Duodenal mucosa (tissue), 2 donors: ENCODE measurements at regions not wholly inside any gene's neighbourhood (a gene's known extent, or its start where the extent isn't known, plus 50 kb on each side); places are given as distances from the start of the nearest gene placed in this dataset.
"Not testable (repeated sequence)": the region's sequence is repeated elsewhere in the genome, so short reads cannot be mapped to it uniquely, and the experiment has no call there.

ENCODE experiments used
- H3K27ac ChIP-seq: one replicate; pipeline ENCODE4 v1.7.0; 2013; ENCODE audit warnings: low read depth, low read length
- H3K27me3 ChIP-seq, 2 donors: one replicate each; pipeline ENCODE4 v1.7.0; 2013; ENCODE audit warnings: low read length in 2 of 2, control low read depth in 1 of 2; ENCODE audit not compliant: insufficient read depth in 2 of 2, control insufficient read depth in 1 of 2
- H3K36me3 ChIP-seq, 2 donors: one replicate each; pipeline ENCODE4 v1.7.0; 2013; ENCODE audit warnings: low read length in 2 of 2, control low read depth in 1 of 2; ENCODE audit not compliant: insufficient read depth in 2 of 2, control insufficient read depth in 1 of 2
- H3K4me1 ChIP-seq, 2 donors: one replicate each; pipeline ENCODE4 v1.7.0; 2013; ENCODE audit warnings: low read length in 2 of 2, control low read depth in 1 of 2; ENCODE audit not compliant: insufficient read depth in 2 of 2, control insufficient read depth in 1 of 2
- H3K4me3 ChIP-seq, 2 donors: one replicate each; pipeline ENCODE4 v1.7.0; 2013; ENCODE audit warnings: low read length in 2 of 2, low read depth in 1 of 2
- H3K9ac ChIP-seq, 2 donors: one replicate each; pipeline ENCODE4 v1.7.0; 2013; ENCODE audit warnings: low read length in 2 of 2, low read depth in 1 of 2
- H3K9me3 ChIP-seq, 2 donors: one replicate each; pipeline ENCODE4 v1.7.0; 2013; ENCODE audit warnings: low read length in 2 of 2, control low read depth in 1 of 2; ENCODE audit not compliant: control insufficient read depth in 1 of 2

- Histone ChIP-seq H3K36me3 (no peaks in the 10 kb centered on the region), H3K9ac (no peak overlapping the region), H3K27me3 (no peaks in the 10 kb centered on the region), H3K27ac (no peak overlapping the region), H3K4me1 (no peaks in the 10 kb centered on the region), H3K9me3 (no peaks in the 10 kb centered on the region), H3K4me3 (no peak overlapping the region)
These were observed 787.3 kb downstream of the EDEM1 start for GRCh38 chr3:5974630-5975322.

- no peak overlapping the region for H3K27ac ChIP-seq
- no peaks in the 10 kb centered on the region for H3K9me3 ChIP-seq
- H3K4me3 ChIP-seq, result no peak overlapping the region
- no peak overlapping the region for H3K9ac ChIP-seq
- no peaks in the 10 kb centered on the region for H3K36me3 ChIP-seq
- no peaks in the 10 kb centered on the region for H3K27me3 ChIP-seq
- H3K4me1 ChIP-seq, result no peaks in the 10 kb centered on the region
These were observed 789.8 kb downstream of the EDEM1 start for GRCh38 chr3:5977331-5977730.

GRCh38 chr3:5980475-5980874, 793.0 kb downstream of the EDEM1 start:
- no peaks in the 10 kb centered on the region for H3K36me3 ChIP-seq
- no peaks in the 10 kb centered on the region for H3K27me3 ChIP-seq
- H3K4me1 ChIP-seq, result no peaks in the 10 kb centered on the region
- no peak overlapping the region for H3K27ac ChIP-seq
- H3K9me3 ChIP-seq, result no peaks in the 10 kb centered on the region
- no peak overlapping the region for H3K9ac ChIP-seq
- H3K4me3 ChIP-seq, result no peak overlapping the region

GRCh38 chr3:5994651-5995050, 807.1 kb downstream of the EDEM1 start:
- Histone ChIP-seq H3K27ac (no peak overlapping the region), H3K4me3 (no peak overlapping the region), H3K9ac (no peak overlapping the region), H3K27me3 (no peaks in the 10 kb centered on the region), H3K4me1 (no peaks in the 10 kb centered on the region), H3K9me3 (no peaks in the 10 kb centered on the region), H3K36me3 (no peaks in the 10 kb centered on the region)

- Histone ChIP-seq H3K4me1 (no peaks in the 10 kb centered on the region), H3K27me3 (no peaks in the 10 kb centered on the region), H3K36me3 (no peaks in the 10 kb centered on the region), H3K9ac (no peak overlapping the region), H3K27ac (no peak overlapping the region), H3K9me3 (peaks cover 3 to 8% of the 10 kb centered on the region in 2 donors), H3K4me3 (no peak overlapping the region)
These were observed 830.9 kb downstream of the EDEM1 start for GRCh38 chr3:6018456-6018855.

GRCh38 chr3:6022621-6023020, 835.1 kb downstream of the EDEM1 start:
- no peak overlapping the region for H3K4me3 ChIP-seq
- H3K9me3 ChIP-seq, result peaks cover 0 to 3% of the 10 kb centered on the region in 2 donors
- H3K4me1 ChIP-seq, result no peaks in the 10 kb centered on the region
- H3K9ac ChIP-seq, result no peak overlapping the region
- no peaks in the 10 kb centered on the region for H3K36me3 ChIP-seq
- H3K27ac ChIP-seq, result no peak overlapping the region
- H3K27me3 ChIP-seq, result no peaks in the 10 kb centered on the region

- Histone ChIP-seq H3K27me3 (no peaks in the 10 kb centered on the region), H3K4me3 (no peak overlapping the region), H3K4me1 (no peaks in the 10 kb centered on the region), H3K36me3 (no peaks in the 10 kb centered on the region), H3K27ac (no peak overlapping the region), H3K9ac (no peak overlapping the region), H3K9me3 (peaks cover 0 to under 1% of the 10 kb centered on the region in 2 donors)
These were observed 835.9 kb upstream of the GRM7 start for GRCh38 chr3:6025032-6025431.

- H3K9me3 ChIP-seq, H3K4me3 ChIP-seq, H3K27ac ChIP-seq, H3K36me3 ChIP-seq, H3K9ac ChIP-seq, H3K4me1 ChIP-seq, H3K27me3 ChIP-seq: not testable (repeated sequence)
These were observed 830.3 kb upstream of the GRM7 start for GRCh38 chr3:6030648-6031047.

- H3K9ac ChIP-seq, result no peak overlapping the region
- H3K27ac ChIP-seq, result no peak overlapping the region
- H3K36me3 ChIP-seq, result no peaks in the 10 kb centered on the region
- H3K27me3 ChIP-seq, result no peaks in the 10 kb centered on the region
- no peaks in the 10 kb centered on the region for H3K9me3 ChIP-seq
- no peaks in the 10 kb centered on the region for H3K4me1 ChIP-seq
- H3K4me3 ChIP-seq, result no peak overlapping the region
These were observed 825.3 kb upstream of the GRM7 start for GRCh38 chr3:6035626-6036025.

GRCh38 chr3:6039971-6040370, 820.9 kb upstream of the GRM7 start:
- Histone ChIP-seq H3K27ac (no peak overlapping the region), H3K27me3 (no peaks in the 10 kb centered on the region), H3K9me3 (no peaks in the 10 kb centered on the region), H3K4me3 (no peak overlapping the region), H3K4me1 (no peaks in the 10 kb centered on the region), H3K36me3 (no peaks in the 10 kb centered on the region), H3K9ac (no peak overlapping the region)

GRCh38 chr3:6041894-6042293, 819.0 kb upstream of the GRM7 start:
- Histone ChIP-seq H3K27ac (no peak overlapping the region), H3K9ac (no peak overlapping the region), H3K36me3 (no peaks in the 10 kb centered on the region), H3K4me1 (no peaks in the 10 kb centered on the region), H3K27me3 (no peaks in the 10 kb centered on the region), H3K4me3 (no peak overlapping the region), H3K9me3 (peaks cover 7 to 8% of the 10 kb centered on the region in 2 donors)
